K562 (cell line): ENCODE measurements at regions not wholly inside any gene's neighbourhood (a gene's known extent, or its start where the extent isn't known, plus 50 kb on each side); places are given as distances from the start of the nearest gene placed in this dataset.

Source experiments
- EP300 ChIP-seq: IDR thresholded peaks from 2 replicates; pipeline ENCODE4 v1.6.1; 2012; ENCODE audit warnings: low read length, improper control_type of control experiment
- JUN ChIP-seq, 2 experiments: sonication (generic) in 1 of 2; formaldehyde crosslinking in 1 of 2; IDR thresholded peaks; 2 replicates each; pipeline versions ENCODE4 v1.6.1 to v1.8.0; 2012 to 2022; ENCODE audit warnings: borderline replicate concordance in 2 of 2, mild to moderate bottlenecking in 2 of 2, improper control_type of control experiment in 1 of 2, low read depth in 1 of 2, low read length in 1 of 2, missing genetic modification reagents in 1 of 2
- MTF1 ChIP-seq: fragments of 250-450 bp; sonication (Bioruptor Pico); IDR thresholded peaks from 2 replicates; pipeline ENCODE4 v1.9.0; 2021; ENCODE audit warnings: moderate library complexity, mild to moderate bottlenecking, inconsistent platforms, borderline replicate concordance
- NCOA2 ChIP-seq, 2 experiments: fragments of 450-650 bp; IDR thresholded peaks; 2 replicates each; pipeline ENCODE4 v1.6.1; 2018; ENCODE audit warnings: mild to moderate bottlenecking in 2 of 2, moderate library complexity in 1 of 2; ENCODE audit not compliant: partially characterized antibody in 2 of 2
- POLR2A ChIP-seq: fragments of 450-650 bp; conservative IDR thresholded peaks from 2 replicates; pipeline ENCODE4 v1.6.1; 2016
- POLR2AphosphoS5 ChIP-seq: IDR thresholded peaks from 2 replicates; pipeline ENCODE4 v1.6.1; 2011; ENCODE audit warnings: mild to moderate bottlenecking, low read depth, low read length, moderate library complexity; ENCODE audit not compliant: control insufficient read depth, insufficient read depth
- SMC3 ChIP-seq: conservative IDR thresholded peaks from 2 replicates; pipeline ENCODE4 v1.6.1; 2011; ENCODE audit warnings: low read depth, low read length, improper control_type of control experiment; ENCODE audit not compliant: insufficient read depth
- SRSF1 ChIP-seq: fragments of 200-400 bp; formaldehyde crosslinking; IDR thresholded peaks from 2 replicates; pipeline ENCODE4 v1.6.1; 2017; ENCODE audit warnings: mild to moderate bottlenecking, low read depth, low read length, moderate library complexity
- TF ChIP-seq, protein P1 (sequence below), 3 experiments: IDR thresholded peaks in 2 of 3; conservative IDR thresholded peaks in 1 of 3; 2 replicates each; pipeline ENCODE4 v1.5.1; 2011 to 2012; ENCODE audit warnings: low read length in 3 of 3, mild to moderate bottlenecking in 3 of 3, control low read depth in 2 of 3, improper control_type of control experiment in 1 of 3, inconsistent platforms in 1 of 3, low read depth in 1 of 3, mixed read lengths in 1 of 3, moderate library complexity in 1 of 3; ENCODE audit not compliant: insufficient read depth in 2 of 3
- TF ChIP-seq, protein P2 (sequence below): sonication (generic); formaldehyde crosslinking; IDR thresholded peaks from 2 replicates; pipeline ENCODE4 v1.8.1; 2022; ENCODE audit warnings: missing genetic modification reagents

DNA sequence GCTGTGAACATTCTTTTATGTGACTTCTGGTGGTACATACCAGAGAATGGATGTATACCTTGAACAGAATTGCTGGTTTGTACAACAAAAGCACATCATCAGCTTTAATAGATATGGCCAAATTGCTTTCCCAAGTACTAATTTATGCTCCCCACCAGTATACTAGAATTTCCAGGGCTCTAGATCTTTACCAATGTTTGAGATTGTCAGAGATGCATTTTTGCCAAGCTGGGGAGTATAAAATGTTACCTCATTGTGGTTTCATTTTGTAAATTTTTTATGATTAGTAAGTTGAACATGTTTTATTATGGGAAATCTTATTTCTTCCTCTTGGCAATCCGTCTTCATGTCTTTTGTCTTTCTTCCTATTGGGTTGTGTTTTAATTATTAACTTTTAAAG, 179.9 kb upstream of the TMEM106B start:
- TF ChIP-seq, protein P1, sequence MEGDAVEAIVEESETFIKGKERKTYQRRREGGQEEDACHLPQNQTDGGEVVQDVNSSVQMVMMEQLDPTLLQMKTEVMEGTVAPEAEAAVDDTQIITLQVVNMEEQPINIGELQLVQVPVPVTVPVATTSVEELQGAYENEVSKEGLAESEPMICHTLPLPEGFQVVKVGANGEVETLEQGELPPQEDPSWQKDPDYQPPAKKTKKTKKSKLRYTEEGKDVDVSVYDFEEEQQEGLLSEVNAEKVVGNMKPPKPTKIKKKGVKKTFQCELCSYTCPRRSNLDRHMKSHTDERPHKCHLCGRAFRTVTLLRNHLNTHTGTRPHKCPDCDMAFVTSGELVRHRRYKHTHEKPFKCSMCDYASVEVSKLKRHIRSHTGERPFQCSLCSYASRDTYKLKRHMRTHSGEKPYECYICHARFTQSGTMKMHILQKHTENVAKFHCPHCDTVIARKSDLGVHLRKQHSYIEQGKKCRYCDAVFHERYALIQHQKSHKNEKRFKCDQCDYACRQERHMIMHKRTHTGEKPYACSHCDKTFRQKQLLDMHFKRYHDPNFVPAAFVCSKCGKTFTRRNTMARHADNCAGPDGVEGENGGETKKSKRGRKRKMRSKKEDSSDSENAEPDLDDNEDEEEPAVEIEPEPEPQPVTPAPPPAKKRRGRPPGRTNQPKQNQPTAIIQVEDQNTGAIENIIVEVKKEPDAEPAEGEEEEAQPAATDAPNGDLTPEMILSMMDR (IDR thresholded peaks at IDR 0.05 in 2 of 3, conservative IDR thresholded peaks at IDR 0.05 in 1 of 3; ENCODE audit: insufficient read depth in 2 of 3, low read depth in 1 of 3, low read length in 3 of 3), result no peak
- TF ChIP-seq SRSF1, result no peak
- TF ChIP-seq NCOA2 (IDR thresholded peaks at IDR 0.05; ENCODE audit: partially characterized antibody in 2 of 2), result no peak
- TF ChIP-seq MTF1 (CRISPR knock-in tag), result no peak
- no peak for TF ChIP-seq EP300
- TF ChIP-seq JUN (IDR thresholded peaks at IDR 0.05; ENCODE audit: borderline replicate concordance, low read depth, low read length), result no peak
- no peak for TF ChIP-seq JUN (CRISPR knock-in tag; IDR thresholded peaks at IDR 0.05; ENCODE audit: borderline replicate concordance)
- no peak for TF ChIP-seq POLR2A
- TF ChIP-seq, protein P2, sequence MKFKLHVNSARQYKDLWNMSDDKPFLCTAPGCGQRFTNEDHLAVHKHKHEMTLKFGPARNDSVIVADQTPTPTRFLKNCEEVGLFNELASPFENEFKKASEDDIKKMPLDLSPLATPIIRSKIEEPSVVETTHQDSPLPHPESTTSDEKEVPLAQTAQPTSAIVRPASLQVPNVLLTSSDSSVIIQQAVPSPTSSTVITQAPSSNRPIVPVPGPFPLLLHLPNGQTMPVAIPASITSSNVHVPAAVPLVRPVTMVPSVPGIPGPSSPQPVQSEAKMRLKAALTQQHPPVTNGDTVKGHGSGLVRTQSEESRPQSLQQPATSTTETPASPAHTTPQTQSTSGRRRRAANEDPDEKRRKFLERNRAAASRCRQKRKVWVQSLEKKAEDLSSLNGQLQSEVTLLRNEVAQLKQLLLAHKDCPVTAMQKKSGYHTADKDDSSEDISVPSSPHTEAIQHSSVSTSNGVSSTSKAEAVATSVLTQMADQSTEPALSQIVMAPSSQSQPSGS (CRISPR knock-in tag), result no peak
- no peak for TF ChIP-seq POLR2AphosphoS5
- no peak for TF ChIP-seq SMC3
